GM12874 (cell line): ENCODE measurements at regions not wholly inside any gene's neighbourhood (a gene's known extent, or its start where the extent isn't known, plus 50 kb on each side); places are given as distances from the start of the nearest gene placed in this dataset.

Experiments
- CTCF ChIP-seq: IDR thresholded peaks from 2 replicates; pipeline ENCODE4 v1.5.1; 2011; ENCODE audit warnings: low read depth, mild to moderate bottlenecking, control low read depth, low read length, moderate library complexity; ENCODE audit not compliant: insufficient read depth

DNA sequence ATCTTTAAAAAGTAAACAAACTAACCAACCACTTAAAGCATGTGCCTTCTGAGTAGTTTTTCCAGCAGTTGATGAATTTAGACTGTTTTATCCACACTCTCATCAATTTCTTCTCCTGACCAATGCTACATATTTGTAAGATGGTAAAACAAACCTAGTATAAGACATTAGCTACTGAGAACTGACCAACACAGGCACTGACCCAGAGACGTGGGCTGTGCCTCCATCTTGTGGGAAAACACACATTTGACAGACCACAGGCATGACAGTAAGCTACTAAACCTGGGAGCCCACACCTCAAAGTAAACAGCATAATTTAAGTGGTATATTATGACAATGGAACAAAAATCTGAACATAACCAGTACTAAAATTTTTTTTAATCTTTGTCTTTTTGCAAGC, 121.4 kb upstream of the NRSN1 start:
- no peak for TF ChIP-seq CTCF

DNA sequence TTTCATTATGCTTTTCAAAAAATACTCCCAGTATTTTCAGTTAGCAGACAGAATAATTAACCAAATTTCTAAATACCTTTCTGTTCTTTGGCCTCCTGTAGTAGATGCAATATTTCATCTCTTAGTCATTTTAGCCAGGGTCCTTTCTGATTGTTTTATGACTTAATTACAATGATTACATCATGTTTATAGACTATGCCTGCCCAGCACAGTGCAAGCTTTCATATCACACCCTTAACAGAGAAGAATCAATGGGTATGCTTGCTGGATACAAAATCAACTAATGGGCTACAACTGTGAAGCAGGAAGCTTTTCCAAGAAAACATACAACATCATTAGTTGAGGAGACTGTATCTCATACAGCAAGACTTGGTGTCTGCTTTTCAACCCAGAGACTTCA, 119.8 kb upstream of the NRSN1 start:
- TF ChIP-seq CTCF: no peak

DNA sequence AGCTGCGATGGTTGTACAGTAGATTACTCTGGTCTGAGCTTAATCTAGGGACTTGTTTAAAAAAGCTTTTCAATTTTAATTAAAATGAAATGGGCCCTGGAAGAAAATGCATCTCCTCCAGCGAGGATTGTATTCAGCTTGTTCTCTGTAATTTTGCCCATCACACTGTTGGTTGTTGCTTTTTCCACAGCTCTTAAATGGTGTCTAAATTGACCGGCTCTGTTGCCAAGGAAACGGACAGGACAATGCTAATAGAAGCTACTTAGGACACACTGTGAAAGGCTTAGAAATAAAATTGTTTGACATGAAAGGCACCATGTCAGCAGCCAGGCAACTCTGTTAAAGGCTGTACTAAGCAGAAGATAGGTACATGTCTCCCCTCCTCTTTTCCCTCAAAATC, 116.7 kb upstream of the NRSN1 start:
- TF ChIP-seq CTCF: no peak

DNA sequence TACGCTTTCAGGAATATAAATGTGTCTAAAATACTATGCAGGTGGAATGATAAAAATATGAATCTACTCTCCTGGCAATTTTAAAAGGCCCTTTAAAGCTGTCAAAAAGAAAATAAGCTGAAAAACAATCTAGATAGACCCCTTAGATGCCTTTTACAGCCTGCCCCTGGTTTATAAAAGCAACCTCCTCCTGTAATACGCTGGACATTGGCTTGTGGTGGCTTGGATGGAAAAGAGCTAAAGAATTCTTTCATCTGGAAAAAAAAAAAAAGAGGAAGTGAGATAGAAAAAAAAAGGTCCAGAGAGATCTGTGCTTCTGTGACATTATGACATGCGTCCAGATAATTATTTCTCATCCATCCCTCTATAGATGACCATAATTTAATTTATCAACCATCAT, 115.9 kb upstream of the NRSN1 start:
- TF ChIP-seq CTCF: no peak

DNA sequence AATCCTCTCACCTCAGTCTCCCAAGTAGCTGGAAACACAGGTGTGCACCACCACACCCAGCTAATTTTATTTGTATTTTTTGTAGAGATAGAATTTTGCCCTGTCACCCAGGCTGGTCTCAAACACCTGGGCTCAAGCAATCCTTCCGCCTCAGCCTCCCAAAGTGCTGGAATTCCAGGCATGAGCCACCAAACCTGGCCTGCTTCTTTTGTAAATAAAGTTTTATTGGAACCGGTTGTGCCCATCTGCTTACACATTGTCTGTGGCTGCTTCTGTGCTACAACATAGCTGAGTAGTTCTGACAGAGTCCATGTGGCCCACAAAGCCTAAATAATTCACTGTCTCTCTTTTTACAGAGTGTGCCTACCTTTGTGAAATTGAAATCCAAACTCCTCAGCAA, 109.7 kb upstream of the NRSN1 start:
- no peak for TF ChIP-seq CTCF

DNA sequence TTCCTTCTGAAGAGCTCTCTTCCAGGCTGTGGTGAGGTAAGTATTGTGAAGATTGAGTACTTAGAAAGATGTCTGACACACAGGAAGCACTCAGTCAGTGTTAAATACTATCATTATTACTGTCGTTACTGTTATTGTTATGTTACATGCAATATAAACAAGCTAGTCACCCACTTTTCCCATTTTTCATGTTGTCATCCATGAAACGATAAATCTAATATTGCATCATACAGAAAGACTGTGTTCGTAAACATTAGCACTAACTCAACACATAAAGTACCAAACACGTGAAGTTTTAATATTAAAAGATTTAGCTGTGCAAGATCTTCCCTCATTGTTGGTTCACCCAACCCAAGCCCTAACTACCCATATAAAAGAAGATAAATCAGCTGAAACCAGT, 109.2 kb upstream of the NRSN1 start:
- TF ChIP-seq CTCF: no peak

DNA sequence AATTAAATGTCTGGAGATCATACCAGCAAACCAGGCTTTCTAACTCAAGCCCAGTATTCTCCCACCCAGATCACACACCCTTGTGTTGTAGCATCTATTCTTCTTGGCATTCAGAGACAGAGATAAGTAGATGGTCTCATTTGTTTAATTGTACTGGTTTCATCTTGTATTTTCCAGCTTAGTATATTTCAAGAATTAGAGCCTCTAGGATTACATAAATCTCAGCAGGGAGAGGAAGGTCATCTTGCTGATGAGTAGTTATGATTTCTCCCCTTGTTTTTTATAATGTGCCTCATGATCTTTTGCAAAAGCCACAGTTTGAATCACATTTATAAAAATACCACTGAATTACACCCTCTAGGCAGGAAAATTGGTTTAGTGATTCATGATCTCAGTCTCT, 106.6 kb upstream of the NRSN1 start:
- no peak for TF ChIP-seq CTCF

DNA sequence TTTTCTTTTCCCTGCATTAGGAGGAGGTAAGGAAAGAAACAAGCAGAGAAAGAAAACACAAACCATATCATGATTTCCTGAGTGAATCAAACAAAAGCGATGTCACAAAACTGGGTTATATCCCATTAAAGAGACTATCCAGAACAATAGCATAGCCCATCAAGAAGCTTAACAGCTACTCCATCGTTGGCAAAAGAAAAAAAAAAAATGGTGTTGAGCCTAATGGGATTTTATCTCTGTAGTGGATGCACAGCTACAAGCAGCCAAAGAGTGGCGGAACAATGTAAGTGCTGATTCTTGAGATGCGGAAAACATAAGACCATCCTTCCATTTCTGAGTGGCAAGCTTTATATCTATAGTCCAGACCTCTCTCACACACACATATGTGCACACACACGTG, 106.2 kb upstream of the NRSN1 start:
- no peak for TF ChIP-seq CTCF
